ENCODE measurements at regions not wholly inside any gene's neighbourhood (a gene's known extent, or its start where the extent isn't known, plus 50 kb on each side); places are given as distances from the start of the nearest gene placed in this dataset.

DNA sequence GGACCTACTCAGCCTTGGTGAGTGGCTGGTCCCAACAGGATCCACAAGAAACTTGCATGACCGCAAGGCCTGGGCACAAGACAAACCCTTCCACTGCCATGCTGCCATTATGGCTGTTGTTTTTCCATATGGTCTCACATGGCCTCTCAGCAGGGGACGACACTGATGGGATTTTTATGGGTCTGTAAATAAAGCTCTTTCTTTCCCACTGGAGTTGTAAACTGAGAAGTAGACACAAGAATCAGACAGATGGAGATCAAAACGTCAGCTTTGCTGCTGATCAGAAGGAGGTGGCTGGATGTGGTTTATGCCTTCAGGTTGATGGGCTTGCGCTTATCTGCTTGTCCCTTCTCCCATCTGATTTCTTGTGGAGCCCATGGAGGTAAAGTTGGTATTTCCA lies 138.1 kb upstream of the KCNJ6 start:
- TF ChIP-seq EZH2phosphoT487 (IDR thresholded peaks at IDR 0.05; ENCODE audit: low read length), result no peak
- TF ChIP-seq, protein P1, sequence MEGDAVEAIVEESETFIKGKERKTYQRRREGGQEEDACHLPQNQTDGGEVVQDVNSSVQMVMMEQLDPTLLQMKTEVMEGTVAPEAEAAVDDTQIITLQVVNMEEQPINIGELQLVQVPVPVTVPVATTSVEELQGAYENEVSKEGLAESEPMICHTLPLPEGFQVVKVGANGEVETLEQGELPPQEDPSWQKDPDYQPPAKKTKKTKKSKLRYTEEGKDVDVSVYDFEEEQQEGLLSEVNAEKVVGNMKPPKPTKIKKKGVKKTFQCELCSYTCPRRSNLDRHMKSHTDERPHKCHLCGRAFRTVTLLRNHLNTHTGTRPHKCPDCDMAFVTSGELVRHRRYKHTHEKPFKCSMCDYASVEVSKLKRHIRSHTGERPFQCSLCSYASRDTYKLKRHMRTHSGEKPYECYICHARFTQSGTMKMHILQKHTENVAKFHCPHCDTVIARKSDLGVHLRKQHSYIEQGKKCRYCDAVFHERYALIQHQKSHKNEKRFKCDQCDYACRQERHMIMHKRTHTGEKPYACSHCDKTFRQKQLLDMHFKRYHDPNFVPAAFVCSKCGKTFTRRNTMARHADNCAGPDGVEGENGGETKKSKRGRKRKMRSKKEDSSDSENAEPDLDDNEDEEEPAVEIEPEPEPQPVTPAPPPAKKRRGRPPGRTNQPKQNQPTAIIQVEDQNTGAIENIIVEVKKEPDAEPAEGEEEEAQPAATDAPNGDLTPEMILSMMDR (IDR thresholded peaks at IDR 0.05; ENCODE audit: low read length), result no peak
- no peak for TF ChIP-seq EZH2 (optimal IDR thresholded peaks at IDR 0.05; ENCODE audit: low read depth, low read length)
- Histone ChIP-seq H3K27ac (ENCODE audit: low read length) (no peak overlapping the region), H3K27me3 (replicated peaks; ENCODE audit: insufficient read depth, low read length) (no peaks in the 10 kb centered on the region), H3K4me3 (ENCODE audit: low read length) (no peak overlapping the region), H3K79me2 (ENCODE audit: low read length) (no peaks in the 10 kb centered on the region), H2AFZ (ENCODE audit: low read length) (no peak overlapping the region), H3K4me2 (ENCODE audit: low read depth, low read length) (no peak overlapping the region), H3K36me3 (replicated peaks; ENCODE audit: insufficient read depth, low read length) (no peaks in the 10 kb centered on the region), H4K20me1 (ENCODE audit: insufficient read depth, low read length) (no peaks in the 10 kb centered on the region), H3K9ac (ENCODE audit: low read length) (no peak overlapping the region), H3K9me2 (replicated peaks; ENCODE audit: insufficient read depth, low read length) (no peaks in the 10 kb centered on the region), H3K9me3 (replicated peaks; ENCODE audit: insufficient read depth, low read length) (no peaks in the 10 kb centered on the region), H3K4me1 (ENCODE audit: low read length) (no peaks in the 10 kb centered on the region), H3F3A (ENCODE audit: insufficient read depth, low read length) (no peaks in the 10 kb centered on the region)
- DNase-seq, result no peak

DNA sequence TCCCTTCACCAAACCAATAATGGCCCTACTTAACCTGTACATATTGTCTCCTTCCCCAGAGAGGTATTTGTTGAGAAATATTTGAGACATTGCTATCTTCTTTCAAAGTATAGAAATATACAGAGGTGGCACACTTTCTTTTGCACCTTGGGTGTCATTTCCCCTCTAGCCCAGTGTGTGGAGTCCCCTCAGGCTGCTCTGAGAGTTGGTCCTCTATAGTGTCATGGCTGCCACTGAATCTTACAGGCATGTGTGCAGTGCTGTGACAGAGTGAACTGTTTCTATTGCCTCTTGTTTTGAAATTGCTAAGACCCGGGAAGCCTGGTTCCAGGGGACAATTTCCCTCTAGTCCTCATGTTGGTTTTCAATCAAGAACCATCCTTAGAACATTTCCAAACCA lies 140.2 kb upstream of the KCNJ6 start:
- no peak overlapping the region for H2AFZ ChIP-seq (ENCODE audit: low read length)
- no peak for TF ChIP-seq EZH2phosphoT487 (IDR thresholded peaks at IDR 0.05; ENCODE audit: low read length)
- TF ChIP-seq, protein P1 (IDR thresholded peaks at IDR 0.05; ENCODE audit: low read length), result no peak
- TF ChIP-seq EZH2 (optimal IDR thresholded peaks at IDR 0.05; ENCODE audit: low read depth, low read length), result no peak
- no peaks in the 10 kb centered on the region for H3K4me1 ChIP-seq (ENCODE audit: low read length)
- no peak overlapping the region for H3K4me2 ChIP-seq (ENCODE audit: low read depth, low read length)
- no peak overlapping the region for H3K27ac ChIP-seq (ENCODE audit: low read length)
- H3F3A ChIP-seq (ENCODE audit: insufficient read depth, low read length), result no peaks in the 10 kb centered on the region
- DNase-seq, result no peak
- no peak overlapping the region for H3K9ac ChIP-seq (ENCODE audit: low read length)
- H3K9me3 ChIP-seq (replicated peaks; ENCODE audit: insufficient read depth, low read length), result no peaks in the 10 kb centered on the region
- no peaks in the 10 kb centered on the region for H3K36me3 ChIP-seq (replicated peaks; ENCODE audit: insufficient read depth, low read length)
- no peak overlapping the region for H3K4me3 ChIP-seq (ENCODE audit: low read length)
- H3K27me3 ChIP-seq (replicated peaks; ENCODE audit: insufficient read depth, low read length), result no peaks in the 10 kb centered on the region
- no peaks in the 10 kb centered on the region for H3K79me2 ChIP-seq (ENCODE audit: low read length)
- H4K20me1 ChIP-seq (ENCODE audit: insufficient read depth, low read length), result no peaks in the 10 kb centered on the region
- H3K9me2 ChIP-seq (replicated peaks; ENCODE audit: insufficient read depth, low read length), result no peaks in the 10 kb centered on the region

DNA sequence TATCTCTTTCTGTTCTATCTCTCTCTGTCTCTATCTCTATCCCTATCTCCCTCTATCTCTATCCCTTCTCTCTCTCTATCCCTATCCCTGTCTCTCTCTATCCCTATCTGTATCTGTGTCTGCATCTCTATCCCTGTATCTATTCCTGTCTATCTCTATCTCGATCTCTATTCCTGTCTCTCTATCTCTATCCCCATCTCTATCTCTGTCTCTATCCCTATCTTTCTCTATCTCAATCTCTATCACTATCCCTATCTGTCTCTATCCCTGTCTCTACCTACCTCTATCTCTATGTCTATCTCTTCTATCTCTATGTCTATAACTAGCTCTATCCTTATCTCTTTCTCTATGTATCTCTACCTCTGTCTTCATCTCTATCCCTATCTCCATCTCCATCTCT lies 141.4 kb upstream of the KCNJ6 start:
- no peak overlapping the region for H3K4me2 ChIP-seq (ENCODE audit: low read depth, low read length)
- no peaks in the 10 kb centered on the region for H3K36me3 ChIP-seq (replicated peaks; ENCODE audit: insufficient read depth, low read length)
- no peaks in the 10 kb centered on the region for H3K9me2 ChIP-seq (replicated peaks; ENCODE audit: insufficient read depth, low read length)
- H2AFZ ChIP-seq (ENCODE audit: low read length), result no peak overlapping the region
- H3K27me3 ChIP-seq (replicated peaks; ENCODE audit: insufficient read depth, low read length), result no peaks in the 10 kb centered on the region
- no peaks in the 10 kb centered on the region for H3K9me3 ChIP-seq (replicated peaks; ENCODE audit: insufficient read depth, low read length)
- no peak for DNase-seq
- no peak overlapping the region for H3K27ac ChIP-seq (ENCODE audit: low read length)
- no peak overlapping the region for H3K9ac ChIP-seq (ENCODE audit: low read length)
- no peaks in the 10 kb centered on the region for H4K20me1 ChIP-seq (ENCODE audit: insufficient read depth, low read length)
- no peak for TF ChIP-seq EZH2phosphoT487 (IDR thresholded peaks at IDR 0.05; ENCODE audit: low read length)
- TF ChIP-seq, protein P1 (IDR thresholded peaks at IDR 0.05; ENCODE audit: low read length), result no peak
- TF ChIP-seq EZH2 (optimal IDR thresholded peaks at IDR 0.05; ENCODE audit: low read depth, low read length), result no peak
- H3K79me2 ChIP-seq (ENCODE audit: low read length), result no peaks in the 10 kb centered on the region
- no peak overlapping the region for H3K4me3 ChIP-seq (ENCODE audit: low read length)
- no peaks in the 10 kb centered on the region for H3K4me1 ChIP-seq (ENCODE audit: low read length)
- no peaks in the 10 kb centered on the region for H3F3A ChIP-seq (ENCODE audit: insufficient read depth, low read length)
